ENCODE measurements at regions not wholly inside any gene's neighbourhood (a gene's known extent, or its start where the extent isn't known, plus 50 kb on each side); places are given as distances from the start of the nearest gene placed in this dataset.

DNA sequence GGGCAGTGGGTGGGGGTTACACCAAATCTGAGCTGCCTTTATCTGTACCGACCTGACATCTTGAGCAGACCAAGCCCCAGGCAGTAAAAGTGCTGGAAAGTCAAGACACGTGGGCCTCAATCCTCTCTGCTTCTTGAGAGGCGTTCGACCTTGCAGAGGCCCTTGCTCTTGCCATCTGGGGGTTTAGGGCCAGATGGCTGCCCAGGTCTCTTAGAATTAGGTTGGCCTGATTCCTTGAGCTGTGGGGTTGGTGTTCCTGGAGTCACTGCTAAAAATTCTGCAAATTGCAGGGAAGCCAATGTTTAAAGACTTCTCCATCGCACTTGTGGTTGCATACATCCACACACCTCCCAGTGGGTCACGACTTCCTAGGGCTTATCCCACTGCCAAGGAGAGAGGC lies 238.2 kb upstream of the ASIC2 start:
- intact Hi-C loops (cut with micrococcal nuclease; ENCODE audit: unreplicated experiment), result no loop called here

DNA sequence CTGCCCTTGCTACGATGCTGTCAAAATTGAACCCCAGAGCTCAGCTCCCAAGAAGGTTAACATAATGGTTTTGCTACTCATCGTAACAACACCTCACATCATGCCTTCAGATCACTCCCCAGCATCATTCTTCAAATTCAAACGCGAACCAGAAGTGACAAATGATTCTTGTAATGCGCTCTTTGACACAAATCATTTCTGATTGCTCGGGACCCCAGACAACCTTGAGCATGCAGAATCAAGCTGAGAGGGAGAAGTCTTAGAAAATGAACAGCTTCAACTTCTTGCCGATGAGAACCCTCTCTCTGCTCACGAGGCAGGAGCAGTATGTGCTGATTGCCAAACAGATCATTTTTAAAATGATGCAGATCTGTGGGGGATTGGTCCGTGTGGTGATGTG lies 241.0 kb upstream of the ASIC2 start:
- ChIA-PET POLR2A (ENCODE audit: low non-redundant PET) (no interaction called here), CTCF (no interaction called here)
- Histone ChIP-seq H3K9me3 (ENCODE audit: low read depth, low read length, poor library complexity, severe bottlenecking) (no peaks in the 10 kb centered on the region), H3K4me3 (ENCODE audit: low read depth, low read length, poor library complexity, severe bottlenecking) (no peak overlapping the region), H3K27me3 (replicated peaks; ENCODE audit: insufficient read depth, low read depth, low read length, poor library complexity) (no peaks in the 10 kb centered on the region), H3K27ac (ENCODE audit: low read depth, low read length, poor library complexity, severe bottlenecking) (no peak overlapping the region), H3K36me3 (ENCODE audit: insufficient read depth, low read length, poor library complexity, severe bottlenecking) (no peaks in the 10 kb centered on the region), H3K4me1 (ENCODE audit: insufficient read depth, low read length, poor library complexity, severe bottlenecking) (no peaks in the 10 kb centered on the region)
- no TSS peak for BruUV-seq (replicated peaks)
- DNase-seq (ENCODE audit: low spot score), result no peak
- intact Hi-C loops (cut with micrococcal nuclease; ENCODE audit: unreplicated experiment), result no loop called here
- TF ChIP-seq, protein P1, sequence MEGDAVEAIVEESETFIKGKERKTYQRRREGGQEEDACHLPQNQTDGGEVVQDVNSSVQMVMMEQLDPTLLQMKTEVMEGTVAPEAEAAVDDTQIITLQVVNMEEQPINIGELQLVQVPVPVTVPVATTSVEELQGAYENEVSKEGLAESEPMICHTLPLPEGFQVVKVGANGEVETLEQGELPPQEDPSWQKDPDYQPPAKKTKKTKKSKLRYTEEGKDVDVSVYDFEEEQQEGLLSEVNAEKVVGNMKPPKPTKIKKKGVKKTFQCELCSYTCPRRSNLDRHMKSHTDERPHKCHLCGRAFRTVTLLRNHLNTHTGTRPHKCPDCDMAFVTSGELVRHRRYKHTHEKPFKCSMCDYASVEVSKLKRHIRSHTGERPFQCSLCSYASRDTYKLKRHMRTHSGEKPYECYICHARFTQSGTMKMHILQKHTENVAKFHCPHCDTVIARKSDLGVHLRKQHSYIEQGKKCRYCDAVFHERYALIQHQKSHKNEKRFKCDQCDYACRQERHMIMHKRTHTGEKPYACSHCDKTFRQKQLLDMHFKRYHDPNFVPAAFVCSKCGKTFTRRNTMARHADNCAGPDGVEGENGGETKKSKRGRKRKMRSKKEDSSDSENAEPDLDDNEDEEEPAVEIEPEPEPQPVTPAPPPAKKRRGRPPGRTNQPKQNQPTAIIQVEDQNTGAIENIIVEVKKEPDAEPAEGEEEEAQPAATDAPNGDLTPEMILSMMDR (conservative IDR thresholded peaks at IDR 0.05; ENCODE audit: low read depth, low read length), result no peak
- TF ChIP-seq EZH2 (IDR thresholded peaks at IDR 0.05; ENCODE audit: borderline replicate concordance, low read depth, low read length, poor library complexity, severe bottlenecking), result no peak

More for the DNA sequence above, 238.2 kb upstream of the ASIC2 start:
- Histone ChIP-seq H3K36me3 (ENCODE audit: insufficient read depth, low read length, poor library complexity, severe bottlenecking) (no peaks in the 10 kb centered on the region), H3K27me3 (replicated peaks; ENCODE audit: insufficient read depth, low read depth, low read length, poor library complexity) (no peaks in the 10 kb centered on the region), H3K27ac (ENCODE audit: low read depth, low read length, poor library complexity, severe bottlenecking) (no peak overlapping the region), H3K4me1 (ENCODE audit: insufficient read depth, low read length, poor library complexity, severe bottlenecking) (no peaks in the 10 kb centered on the region), H3K4me3 (ENCODE audit: low read depth, low read length, poor library complexity, severe bottlenecking) (no peak overlapping the region), H3K9me3 (ENCODE audit: low read depth, low read length, poor library complexity, severe bottlenecking) (no peaks in the 10 kb centered on the region)
- CTCF ChIA-PET, result no interaction called here
- BruUV-seq (replicated peaks), result no TSS peak
- DNase-seq (ENCODE audit: low spot score), result no peak
- POLR2A ChIA-PET (ENCODE audit: low non-redundant PET), result no interaction called here
- no peak for TF ChIP-seq EZH2 (IDR thresholded peaks at IDR 0.05; ENCODE audit: borderline replicate concordance, low read depth, low read length, poor library complexity, severe bottlenecking)
- TF ChIP-seq, protein P1 (conservative IDR thresholded peaks at IDR 0.05; ENCODE audit: low read depth, low read length), result no peak

DNA sequence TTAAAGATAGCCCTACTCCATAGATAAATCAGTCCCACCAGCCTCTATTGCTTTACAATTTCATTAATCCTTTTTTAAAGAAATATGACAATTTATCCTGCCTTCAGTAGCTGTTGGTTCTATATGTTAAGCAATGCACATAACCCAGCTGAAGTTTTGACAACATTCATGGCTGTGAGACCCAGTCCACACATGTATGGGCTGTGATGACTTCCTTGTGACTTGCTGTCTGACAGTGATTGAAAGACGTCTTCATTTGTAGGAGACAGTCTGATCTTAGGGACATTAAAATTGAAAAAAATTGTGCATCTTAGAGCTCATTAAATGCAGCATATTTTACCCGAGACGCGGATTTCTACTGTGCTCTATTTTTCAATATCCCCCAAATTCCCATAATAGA lies 252.0 kb upstream of the ASIC2 start:
- Histone ChIP-seq H3K27ac (ENCODE audit: low read depth, low read length, poor library complexity, severe bottlenecking) (no peak overlapping the region), H3K4me1 (ENCODE audit: insufficient read depth, low read length, poor library complexity, severe bottlenecking) (no peaks in the 10 kb centered on the region), H3K27me3 (replicated peaks; ENCODE audit: insufficient read depth, low read depth, low read length, poor library complexity) (peaks cover 6% of the 10 kb centered on the region), H3K36me3 (ENCODE audit: insufficient read depth, low read length, poor library complexity, severe bottlenecking) (no peaks in the 10 kb centered on the region), H3K9me3 (ENCODE audit: low read depth, low read length, poor library complexity, severe bottlenecking) (no peaks in the 10 kb centered on the region), H3K4me3 (ENCODE audit: low read depth, low read length, poor library complexity, severe bottlenecking) (no peak overlapping the region)
- ChIA-PET POLR2A (ENCODE audit: low non-redundant PET) (no interaction called here), CTCF (no interaction called here)
- TF ChIP-seq EZH2 (IDR thresholded peaks at IDR 0.05; ENCODE audit: borderline replicate concordance, low read depth, low read length, poor library complexity, severe bottlenecking), result no peak
- TF ChIP-seq, protein P1 (conservative IDR thresholded peaks at IDR 0.05; ENCODE audit: low read depth, low read length), result no peak
- intact Hi-C loops (cut with micrococcal nuclease; ENCODE audit: unreplicated experiment), result no loop called here
- DNase-seq (ENCODE audit: low spot score), result no peak
- no TSS peak for BruUV-seq (replicated peaks)
